ENCODE measurements at regions not wholly inside any gene's neighbourhood (a gene's known extent, or its start where the extent isn't known, plus 50 kb on each side); places are given as distances from the start of the nearest gene placed in this dataset.

DNA sequence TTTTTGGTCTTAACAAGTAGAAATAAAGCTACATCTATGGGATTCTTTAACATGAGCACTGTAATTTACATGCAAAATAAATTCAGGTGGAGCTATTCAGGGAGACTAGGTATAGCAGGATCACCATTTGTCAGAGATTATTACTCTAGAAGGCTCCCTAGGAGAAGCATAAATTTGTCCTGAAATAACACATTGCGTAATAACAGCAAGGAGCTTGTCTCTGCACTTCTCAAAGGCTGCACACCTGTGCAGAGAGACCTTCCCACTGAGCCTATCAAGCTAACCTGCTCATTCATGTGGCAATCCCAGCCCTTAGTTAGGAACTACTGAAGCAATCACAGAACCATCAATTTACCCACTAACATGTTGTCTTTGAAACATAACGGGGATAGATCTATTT, 437.4 kb upstream of the MC4R start:
- no peak for DNase-seq

DNA sequence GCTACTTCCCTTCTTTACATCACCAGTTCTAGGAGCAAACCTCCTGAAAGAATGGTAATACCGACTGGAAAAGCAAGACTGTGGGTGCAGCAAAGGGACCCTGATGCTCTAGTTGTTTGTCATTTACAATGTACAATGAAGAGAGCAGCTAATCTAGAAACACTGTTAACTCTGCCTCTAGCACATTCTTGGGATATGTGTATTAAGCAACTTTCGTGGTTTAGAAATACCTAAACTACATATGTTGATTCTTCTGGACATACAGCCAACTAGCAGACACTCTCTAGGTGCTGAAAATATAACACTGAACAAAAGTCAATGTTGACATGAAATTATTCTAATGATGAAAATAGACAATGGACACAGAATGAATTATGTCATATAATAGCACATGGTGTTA, 440.3 kb upstream of the MC4R start:
- no peak for DNase-seq

DNA sequence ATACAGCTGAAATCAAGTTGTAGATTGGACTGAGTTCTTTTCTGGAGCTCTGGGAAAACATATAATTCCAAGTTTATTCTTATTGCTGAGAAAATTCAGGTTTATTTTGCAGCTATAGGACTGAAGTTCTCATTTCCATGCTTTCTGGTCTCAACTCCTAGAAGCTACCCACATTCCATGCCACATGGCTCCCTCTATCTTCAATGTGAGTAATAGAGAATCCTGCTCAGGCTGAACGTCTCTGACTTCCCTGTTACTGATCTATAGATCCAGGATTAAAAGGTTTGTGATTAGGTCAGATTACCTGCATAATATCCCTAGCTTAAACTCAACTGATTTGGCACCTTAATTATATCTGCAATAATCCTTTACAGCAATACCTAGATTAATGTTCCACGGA, 453.8 kb upstream of the MC4R start:
- no peak for DNase-seq

DNA sequence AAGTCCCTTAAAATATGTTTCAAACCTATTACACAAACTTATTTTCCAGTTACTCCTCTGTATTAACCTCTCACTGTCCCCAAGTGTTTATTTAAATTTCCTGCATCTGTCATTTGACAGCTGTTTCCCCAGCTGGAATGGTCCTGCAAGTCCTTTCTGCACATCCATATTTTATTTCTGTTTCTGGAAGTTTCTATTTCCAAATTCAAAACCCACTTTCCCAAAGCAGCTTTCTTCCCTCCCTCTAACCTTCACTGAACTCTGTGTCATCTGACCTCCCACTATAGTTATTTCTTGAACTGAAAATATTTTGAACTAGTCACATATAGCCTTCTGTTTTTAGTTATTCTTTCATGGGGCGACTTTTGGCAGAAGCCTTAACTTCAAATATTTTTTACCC, 459.4 kb upstream of the MC4R start:
- DNase-seq = no peak

DNA sequence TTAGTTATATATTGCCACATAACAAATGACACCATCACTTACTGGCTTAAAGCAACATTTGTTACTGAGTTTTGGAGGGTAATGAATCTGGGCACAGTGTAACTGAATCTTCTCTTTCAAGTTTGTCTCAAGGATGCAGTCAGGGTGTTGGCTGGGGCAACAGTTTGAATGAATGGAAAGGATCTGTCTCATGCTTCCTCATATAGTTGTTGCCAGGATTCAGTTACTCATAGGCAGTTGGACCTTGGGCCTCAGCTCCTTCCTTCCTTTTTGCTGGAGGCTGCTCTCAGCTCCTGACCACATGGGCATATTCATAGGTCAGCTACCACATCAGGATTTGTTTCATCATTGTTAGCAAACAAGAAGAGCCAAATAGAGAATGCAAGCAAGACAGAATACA, 466.1 kb upstream of the MC4R start:
- no peak for DNase-seq

DNA sequence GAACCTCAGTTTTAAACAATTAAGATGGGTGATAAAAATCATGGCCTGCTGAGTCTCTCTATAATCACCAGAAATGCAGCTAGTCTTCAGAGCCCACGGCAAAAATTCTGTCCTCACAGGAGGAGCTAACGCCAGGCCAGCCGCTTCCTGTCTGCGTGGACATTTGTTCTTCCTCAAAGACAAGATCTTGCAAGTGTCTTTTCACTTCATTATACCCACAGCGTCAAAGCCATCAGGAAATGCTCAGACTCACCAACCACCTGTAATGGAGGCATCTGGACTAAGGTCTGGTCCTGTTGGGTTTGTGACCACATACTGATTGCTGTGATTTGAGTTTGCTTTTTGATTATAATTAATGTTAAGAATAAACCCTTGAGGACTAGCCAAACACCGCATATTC, 473.8 kb upstream of the MC4R start:
- no peak for DNase-seq

DNA sequence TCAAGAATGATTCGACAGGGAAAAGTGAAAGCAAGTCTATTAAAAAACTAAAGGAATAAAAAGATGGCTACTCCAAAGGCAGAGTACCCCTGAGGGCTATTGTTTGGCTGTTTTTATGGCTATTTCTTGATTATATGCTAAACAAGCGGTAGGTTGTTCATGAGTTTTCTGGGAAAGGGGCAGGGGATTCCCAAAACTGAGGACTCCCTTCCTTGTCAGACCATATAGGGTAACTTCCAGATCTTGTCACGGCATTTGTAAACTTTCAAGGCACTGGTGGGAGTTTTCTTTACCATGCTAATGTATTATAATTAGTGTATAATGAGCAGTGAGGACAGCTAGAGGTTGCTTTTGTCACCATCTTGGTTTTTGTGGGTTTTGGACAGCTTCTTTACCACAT, 474.9 kb upstream of the MC4R start:
- DNase-seq = no peak

DNA sequence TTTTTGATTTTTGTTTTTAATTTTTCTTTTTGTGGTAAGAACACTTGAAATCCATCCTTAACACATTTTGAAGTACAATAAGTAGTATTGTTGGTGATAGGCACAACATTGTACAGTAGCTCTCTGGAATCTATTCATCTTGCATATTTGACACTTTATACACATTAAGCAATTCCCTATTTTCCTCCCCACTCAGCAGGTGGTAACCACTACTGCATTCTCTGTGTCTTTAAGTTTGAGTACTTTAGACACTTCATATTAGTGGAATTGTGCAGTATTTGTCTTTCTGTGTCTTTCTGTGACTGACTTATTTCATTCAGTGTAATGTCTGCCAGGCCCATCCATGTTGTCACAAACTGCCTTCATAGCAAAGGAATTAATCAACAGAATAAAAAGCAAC, 471.7 kb upstream of the CDH20 start:
- DNase-seq = no peak

DNA sequence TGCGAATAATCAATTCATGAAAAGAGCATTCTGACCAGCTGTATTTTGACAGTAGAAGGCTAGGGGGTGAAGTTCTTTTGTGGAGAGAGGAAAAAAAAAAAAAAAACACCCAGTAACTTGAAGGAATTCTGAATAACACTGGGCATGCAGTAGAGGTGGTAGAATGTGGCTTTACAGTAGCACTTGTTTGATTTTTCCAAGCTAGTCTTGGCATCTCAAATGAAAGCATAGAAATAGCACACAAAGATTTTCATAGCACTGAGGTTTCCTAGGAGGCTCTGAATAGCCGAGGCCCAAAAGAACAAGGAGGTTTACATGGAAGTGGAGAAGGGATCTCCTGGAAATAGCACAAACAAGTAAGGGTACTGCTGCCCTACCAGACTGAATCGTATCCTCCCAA, 470.2 kb upstream of the CDH20 start:
- DNase-seq = no peak

DNA sequence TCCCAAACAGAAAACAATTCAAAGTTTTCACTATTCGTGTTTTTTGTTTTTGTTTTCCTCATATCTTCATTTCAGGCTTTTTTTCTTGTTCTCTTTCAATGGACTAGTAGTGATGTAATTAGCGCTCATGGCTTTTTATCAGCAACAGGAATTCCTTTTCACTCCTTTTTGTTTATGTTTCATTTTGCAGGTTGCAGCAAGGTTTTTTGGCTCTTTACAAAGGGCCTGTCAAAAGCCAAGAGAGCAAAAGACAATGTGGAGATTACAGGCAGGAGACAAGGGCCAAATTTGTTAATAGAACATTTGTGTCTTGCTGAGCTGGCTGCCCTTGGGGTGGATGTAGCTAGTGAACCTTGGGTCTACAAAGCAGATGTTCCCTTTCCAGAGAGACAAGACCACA, 467.4 kb upstream of the CDH20 start:
- no peak for DNase-seq

DNA sequence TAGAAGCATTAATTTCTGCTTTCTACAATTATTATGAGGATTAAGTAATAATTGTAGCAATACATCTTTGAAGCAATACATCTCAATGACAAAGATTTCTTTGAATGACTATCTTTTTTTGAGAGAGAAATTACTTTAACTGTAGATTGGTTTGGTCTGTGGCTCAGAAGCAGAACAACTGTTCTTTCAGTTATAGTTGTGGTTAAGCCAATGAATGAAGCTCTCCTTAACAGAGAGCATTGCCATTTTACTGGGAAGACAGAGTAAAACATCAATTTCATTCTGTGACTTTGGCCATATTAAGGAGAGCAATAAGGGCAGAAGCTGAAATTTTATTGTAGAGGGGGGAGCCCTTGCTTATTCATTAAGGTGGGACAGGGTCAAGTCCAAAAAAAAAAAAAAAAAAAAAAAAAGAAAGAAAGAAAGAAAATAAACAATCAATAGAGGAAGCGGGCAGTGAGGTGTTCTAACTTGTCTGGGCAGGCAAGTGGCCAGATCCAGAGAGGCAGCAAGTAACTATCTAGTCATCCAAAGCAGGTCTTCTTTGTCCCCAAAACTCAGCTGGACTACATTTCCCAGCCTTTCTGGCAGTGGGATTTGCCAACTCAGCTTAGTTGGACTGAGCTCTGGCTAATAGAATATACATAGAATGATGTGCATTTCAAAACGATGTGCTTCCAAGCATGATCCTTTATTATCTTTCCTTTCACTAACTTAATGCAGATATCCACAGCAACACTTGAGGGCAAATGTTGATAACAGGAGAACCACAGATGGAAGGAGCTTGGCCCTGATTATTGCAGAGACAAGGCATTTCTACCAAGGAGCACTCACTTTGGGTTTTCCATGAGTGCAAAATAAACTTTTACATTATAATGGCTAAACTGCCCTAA, 462.7 kb upstream of the CDH20 start:
- no peak for DNase-seq

DNA sequence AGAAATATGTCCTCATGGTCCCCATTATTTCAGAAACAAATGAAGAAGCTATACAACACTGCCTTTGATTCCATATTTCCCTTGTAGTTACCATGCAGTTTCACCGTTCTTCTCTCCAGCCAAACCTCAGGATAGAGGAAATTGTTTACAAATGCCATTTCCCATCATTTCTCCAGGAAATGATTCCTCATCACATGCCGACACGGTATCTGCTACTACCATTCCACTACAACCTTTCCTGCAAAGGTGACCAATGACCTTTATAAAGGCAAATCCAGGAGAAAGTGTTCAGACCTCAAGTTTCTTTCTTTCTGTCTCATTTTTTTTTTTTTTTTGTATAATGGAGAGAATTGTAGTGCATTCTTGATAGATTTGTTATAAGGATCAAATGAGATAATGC, 460.8 kb upstream of the CDH20 start:
- DNase-seq = no peak

DNA sequence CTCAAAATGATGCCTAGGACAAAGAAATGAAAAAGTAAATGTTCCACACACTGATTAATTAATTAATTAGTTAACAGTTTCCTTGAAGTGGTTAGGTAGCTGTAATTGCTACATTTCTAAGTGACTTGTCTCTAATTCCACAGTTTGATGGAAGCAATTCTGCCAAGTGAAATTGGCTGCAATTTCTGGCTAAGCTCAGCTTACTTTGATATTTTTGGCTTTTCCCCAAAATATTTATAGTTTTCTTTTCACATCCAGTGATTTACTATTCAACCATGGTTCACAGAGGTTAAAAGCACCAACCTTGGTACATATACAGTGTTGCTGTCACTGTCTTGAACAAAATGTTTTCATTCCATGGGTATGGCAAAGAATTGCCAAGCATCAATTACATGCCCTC, 459.5 kb upstream of the CDH20 start:
- DNase-seq = no peak

DNA sequence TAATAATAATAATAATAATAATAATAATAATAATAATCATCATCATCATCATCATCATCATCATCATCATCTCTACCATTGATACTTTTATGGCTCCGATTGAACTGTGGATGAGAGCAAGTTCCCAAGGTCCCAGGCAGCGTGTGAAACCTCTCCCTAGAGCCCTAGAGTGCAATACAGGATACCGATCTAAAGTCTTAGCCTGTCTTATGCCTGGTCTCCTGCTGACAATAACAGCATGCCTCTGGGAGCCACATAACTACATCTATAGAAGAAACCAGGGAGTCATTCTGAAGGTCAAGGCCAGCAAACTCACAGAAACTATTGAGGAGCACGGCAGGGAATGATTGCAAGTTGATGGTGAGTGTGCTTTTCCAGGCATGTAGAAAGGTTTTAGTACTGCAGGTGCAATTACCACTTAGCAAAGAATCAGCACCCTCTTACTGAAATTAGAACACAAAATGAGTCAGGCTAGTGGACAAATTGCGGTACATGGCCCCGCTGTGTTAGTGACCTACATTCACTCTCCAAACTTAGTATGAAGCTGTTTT, 457.2 kb upstream of the CDH20 start:
- no peak for DNase-seq

DNA sequence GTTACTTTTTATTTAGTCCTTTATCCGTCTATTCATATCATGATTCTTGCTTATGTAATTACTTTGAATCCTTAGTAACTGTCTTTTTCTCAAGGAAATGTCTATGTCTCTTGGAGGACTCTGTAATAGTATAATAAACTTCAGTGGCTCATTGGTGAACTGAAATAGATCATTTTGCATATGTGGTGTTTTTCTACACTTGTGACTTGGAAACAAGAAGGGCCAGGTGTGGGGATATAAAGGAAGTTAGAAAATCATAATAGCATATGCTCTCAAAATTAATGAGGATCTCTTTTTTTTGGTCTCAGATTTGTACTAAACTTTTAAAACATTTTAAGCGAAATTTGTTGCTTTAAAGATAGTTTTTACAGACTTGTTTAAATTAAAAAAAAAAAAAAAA, 453.0 kb upstream of the CDH20 start:
- DNase-seq = no peak

DNA sequence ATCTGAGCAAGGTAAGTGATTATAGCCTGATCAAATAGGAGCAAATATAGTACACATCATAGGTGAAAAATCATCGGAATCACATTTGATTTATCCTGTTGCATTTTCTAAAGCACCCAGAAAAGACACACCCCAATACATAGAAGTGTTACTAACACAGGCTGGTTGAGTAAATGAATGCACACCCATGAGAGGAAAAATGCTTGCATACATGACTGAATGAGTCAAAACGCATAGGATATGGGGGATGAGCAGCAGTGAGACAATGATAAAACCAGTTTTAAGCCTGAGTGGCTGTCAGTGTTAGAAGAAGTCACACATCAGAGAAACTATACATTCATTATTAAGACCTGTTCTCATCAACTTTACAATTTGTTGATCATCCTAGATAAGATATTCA, 449.6 kb upstream of the CDH20 start:
- no peak for DNase-seq

DNA sequence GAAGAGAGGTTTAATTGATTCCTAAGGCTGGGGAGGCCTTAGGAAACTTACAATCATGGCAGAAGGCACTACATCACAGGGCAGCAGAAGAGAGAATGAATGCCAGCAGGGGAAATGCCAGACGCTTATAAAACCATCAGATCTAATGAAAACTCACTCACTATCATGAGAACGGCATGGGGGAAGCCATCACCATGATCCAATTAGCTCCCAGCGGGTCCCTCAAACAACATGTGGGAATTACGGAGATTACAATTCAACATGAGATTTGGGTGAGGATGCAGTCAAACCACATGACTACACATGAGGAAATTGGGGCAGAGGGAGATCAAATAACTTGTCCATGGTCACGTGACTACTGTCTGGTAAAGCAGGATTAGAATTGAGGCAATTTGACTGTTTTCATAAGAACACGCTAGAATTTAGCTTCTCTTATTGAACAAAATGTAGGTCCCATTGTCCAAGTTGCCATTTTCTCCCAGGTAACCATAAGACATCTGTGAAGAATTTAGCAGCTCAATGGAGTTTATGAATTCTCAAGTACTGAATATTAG, 445.1 kb upstream of the CDH20 start:
- no peak for DNase-seq

DNA sequence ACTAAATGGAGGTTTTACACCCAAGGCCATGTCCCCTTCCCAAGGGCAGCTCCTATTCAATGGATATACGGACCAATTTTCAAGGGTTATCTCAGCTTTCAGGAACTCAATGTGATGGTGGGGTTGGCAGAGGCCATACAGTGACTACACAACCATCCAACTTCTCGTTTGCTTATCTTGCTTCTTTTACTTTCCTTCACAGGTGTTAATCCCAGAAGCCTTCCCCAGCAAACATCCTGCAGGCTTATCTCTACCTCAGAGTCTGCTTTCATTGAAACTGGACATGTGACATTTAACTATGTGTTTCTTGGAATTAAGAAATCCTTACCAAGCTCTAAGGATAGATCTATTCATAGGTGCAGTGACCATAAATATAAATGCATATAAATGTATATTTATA, 443.8 kb upstream of the CDH20 start:
- DNase-seq = no peak

DNA sequence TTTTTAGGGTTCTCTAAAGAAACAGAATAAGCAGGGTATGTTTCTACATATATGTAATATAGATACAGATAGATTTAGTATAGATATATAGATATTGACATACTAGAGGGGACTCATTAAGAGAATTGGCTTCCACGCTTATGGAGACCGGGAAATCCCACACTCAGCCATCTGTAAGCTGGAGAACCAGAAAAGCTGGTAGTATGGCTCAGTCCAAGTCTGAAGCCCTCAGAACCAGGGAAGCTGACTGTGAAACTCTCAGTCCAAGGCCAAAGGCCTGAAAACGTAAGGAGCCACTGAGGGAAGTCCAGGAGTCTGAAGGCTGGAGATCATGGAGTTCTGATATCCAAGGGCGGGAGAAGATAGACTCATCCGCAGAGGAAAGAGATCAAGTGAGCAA, 441.3 kb upstream of the CDH20 start:
- no peak for DNase-seq

DNA sequence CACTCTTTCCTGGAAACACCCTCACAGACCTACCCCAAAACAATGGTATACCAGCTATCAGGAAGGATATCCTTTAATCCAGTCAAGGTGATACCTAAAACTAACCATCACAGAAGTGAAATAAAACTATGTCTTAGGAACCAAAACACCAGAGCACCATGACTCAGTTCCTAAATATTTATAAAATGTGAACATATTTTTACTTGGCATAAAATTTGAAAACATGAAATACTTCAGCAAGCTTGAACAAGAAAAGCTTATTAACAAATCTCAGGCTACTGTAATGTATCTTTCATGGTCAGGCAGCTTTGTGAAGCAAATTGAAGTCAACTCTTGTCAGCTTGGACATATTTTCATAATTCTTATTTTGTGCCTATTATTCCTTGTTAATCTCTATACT, 440.8 kb upstream of the CDH20 start:
- no peak for DNase-seq

DNA sequence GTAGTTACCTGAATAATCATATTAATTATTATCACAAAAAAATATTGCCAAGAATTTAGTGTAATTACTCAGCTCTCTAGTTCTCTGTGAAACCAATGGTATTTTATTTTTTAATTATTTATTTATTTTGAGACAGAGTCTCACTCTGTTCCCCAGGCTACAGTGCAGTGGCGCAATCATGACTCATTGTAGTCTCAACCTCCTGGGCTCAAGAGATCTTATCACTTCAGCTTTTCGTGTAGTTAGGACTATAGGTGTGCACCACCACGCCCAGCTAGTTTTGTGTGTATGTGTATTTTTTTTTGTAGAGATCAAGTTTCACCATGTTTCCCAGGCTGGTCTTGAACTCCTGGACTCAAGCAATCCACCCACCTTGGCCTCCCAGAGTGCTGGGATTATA, 440.4 kb upstream of the CDH20 start:
- DNase-seq = no peak

DNA sequence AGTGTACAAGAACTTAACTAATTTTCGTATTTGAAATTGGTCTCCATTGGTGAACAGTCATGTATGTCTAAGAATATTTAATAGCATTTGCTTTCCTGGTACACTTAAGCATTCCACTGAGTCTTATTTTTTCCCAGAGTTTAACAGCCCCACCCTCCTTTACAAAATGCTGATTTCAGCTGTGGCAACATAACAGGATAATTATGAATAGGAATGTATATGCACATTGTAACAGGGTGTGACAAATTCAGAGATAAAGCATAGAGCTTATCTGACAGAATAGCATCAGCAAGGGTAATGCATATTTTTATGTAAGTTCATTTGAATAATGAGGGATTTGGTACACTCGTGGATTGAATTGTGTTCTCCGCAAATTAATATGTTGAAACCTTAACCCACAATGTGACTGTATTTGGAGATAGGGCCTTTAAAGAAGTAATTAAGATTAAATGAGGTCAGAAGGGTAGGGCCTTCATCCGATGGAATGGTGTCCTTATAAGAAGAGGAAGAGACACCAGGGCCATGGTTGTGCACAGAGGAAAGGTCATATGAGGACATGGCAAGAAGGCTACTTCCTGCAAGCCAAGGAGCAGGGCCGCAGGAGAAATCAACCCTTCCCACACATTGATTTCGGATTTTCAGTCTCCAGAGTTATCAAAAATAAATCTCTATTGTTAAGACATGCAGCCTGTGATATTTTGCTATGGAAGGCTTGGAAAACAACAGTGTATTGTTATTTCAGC, 439.7 kb upstream of the CDH20 start:
- DNase-seq = no peak

DNA sequence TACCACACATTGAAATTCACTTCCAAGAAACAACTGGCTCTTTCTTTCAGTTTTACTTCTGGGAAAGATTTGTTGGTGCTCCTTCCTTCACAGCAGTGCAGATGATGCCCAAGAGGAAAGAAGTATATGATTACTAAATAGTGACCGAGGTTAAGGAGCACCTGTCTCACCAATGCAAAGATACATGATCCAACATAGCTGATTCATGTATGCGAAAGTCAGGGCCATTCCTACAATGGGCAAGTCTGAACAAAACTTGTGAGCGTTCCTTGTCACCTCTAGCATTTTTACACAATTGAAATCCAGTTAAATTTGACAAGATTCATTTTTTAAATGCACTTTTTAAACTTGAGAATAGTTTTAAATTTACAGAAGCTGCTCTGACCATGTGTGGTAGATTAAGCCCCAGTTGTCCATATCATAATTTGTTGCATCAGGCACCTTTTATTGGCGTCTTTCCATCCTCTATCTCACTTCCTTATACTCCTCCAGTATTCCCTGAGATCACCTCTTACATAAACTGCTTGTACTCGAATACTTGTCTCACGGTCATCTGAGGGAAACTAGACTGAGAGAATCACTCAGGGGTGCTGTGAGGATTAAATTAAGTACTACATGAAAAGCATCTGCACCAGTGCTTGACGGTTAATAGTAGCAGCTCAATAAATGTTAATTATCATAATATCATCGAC, 438.8 kb upstream of the CDH20 start:
- no peak for DNase-seq
